Left ventricle myocardium inferior (tissue), 1 donor: ENCODE measurements at regions not wholly inside any gene's neighbourhood (a gene's known extent, or its start where the extent isn't known, plus 50 kb on each side); places are given as distances from the start of the nearest gene placed in this dataset.

ENCODE experiments used
- DNase-seq: peaks from one replicate; pipeline ENCODE4 v3.0.0-alpha.2; 2020
- H3K27ac ChIP-seq: fragments of 200-600 bp; replicated peaks from 2 replicates; pipeline ENCODE4 v1.8.0; 2021
- H3K27me3 ChIP-seq: fragments of 200-600 bp; 2 replicates; pipeline ENCODE4 v1.8.0; 2021; ENCODE audit warnings: low read depth
- H3K36me3 ChIP-seq: fragments of 200-600 bp; 2 replicates; pipeline ENCODE4 v1.8.0; 2021
- H3K4me1 ChIP-seq: fragments of 200-600 bp; 2 replicates; pipeline ENCODE4 v1.8.0; 2021
- H3K4me3 ChIP-seq: fragments of 200-600 bp; 2 replicates; pipeline ENCODE4 v1.8.0; 2021; ENCODE audit warnings: mild to moderate bottlenecking, moderate library complexity
- H3K9me3 ChIP-seq: fragments of 200-600 bp; replicated peaks from 2 replicates; pipeline ENCODE4 v1.8.0; 2021
- CTCF ChIP-seq: fragments of 200-600 bp; IDR thresholded peaks from 2 replicates; pipeline ENCODE4 v1.8.0; 2021; ENCODE audit warnings: antibody characterized with exemption, mild to moderate bottlenecking, borderline replicate concordance
- intact Hi-C: fragments of 100-400 bp; cut with micrococcal nuclease; formaldehyde crosslinking; loops from one replicate; pipeline ENCODE4 v1.11.0; 2022
- donor health status: DM: no; HTN: yes; CAD: no; lungs with severe emphysema.

- peak overlapping the region; percentile 22 for H3K27ac ChIP-seq
- H3K36me3 ChIP-seq: no peaks in the 10 kb centered on the region
- intact Hi-C loops: no loop called here
- no peaks in the 10 kb centered on the region for H3K9me3 ChIP-seq
- H3K27me3 ChIP-seq: no peaks in the 10 kb centered on the region
- DNase-seq: no peak
- no peak overlapping the region for H3K4me3 ChIP-seq
- peaks cover 35% of the 10 kb centered on the region for H3K4me1 ChIP-seq
- no peak for TF ChIP-seq CTCF
Observed at GRCh38 chr2:42914860-42915259, 122.5 kb upstream of the HAAO start.

GRCh38 chr2:42914314-42914713 lies 121.9 kb upstream of the HAAO start:
- no peak for DNase-seq
- Histone ChIP-seq H3K27ac (peak overlapping the region; percentile 22), H3K36me3 (no peaks in the 10 kb centered on the region), H3K9me3 (no peaks in the 10 kb centered on the region), H3K4me3 (no peak overlapping the region), H3K4me1 (peaks cover 36% of the 10 kb centered on the region), H3K27me3 (no peaks in the 10 kb centered on the region)
- TF ChIP-seq CTCF: no peak
- intact Hi-C loops: no loop called here

- no peak overlapping the region for H3K4me3 ChIP-seq
- peak overlapping the region; percentile 14 for H3K27ac ChIP-seq
- no peak for DNase-seq
- no peaks in the 10 kb centered on the region for H3K9me3 ChIP-seq
- TF ChIP-seq CTCF: no peak
- H3K36me3 ChIP-seq: no peaks in the 10 kb centered on the region
- H3K27me3 ChIP-seq: no peaks in the 10 kb centered on the region
- H3K4me1 ChIP-seq: peaks cover 42% of the 10 kb centered on the region
- intact Hi-C loops: no loop called here
Observed at GRCh38 chr2:42913280-42913878, 121.0 kb upstream of the HAAO start.

- H3K27me3 ChIP-seq: no peaks in the 10 kb centered on the region
- intact Hi-C loops: no loop called here
- peaks cover 55% of the 10 kb centered on the region for H3K4me1 ChIP-seq
- H3K4me3 ChIP-seq: no peak overlapping the region
- no peak overlapping the region for H3K27ac ChIP-seq
- no peak for DNase-seq
- H3K9me3 ChIP-seq: no peaks in the 10 kb centered on the region
- TF ChIP-seq CTCF: no peak
- H3K36me3 ChIP-seq: no peaks in the 10 kb centered on the region
Observed at GRCh38 chr2:42910645-42911405, 118.4 kb upstream of the HAAO start.

- no peak for DNase-seq
- H3K27ac ChIP-seq: no peak overlapping the region
- intact Hi-C loops: no loop called here
- H3K4me3 ChIP-seq: no peak overlapping the region
- no peaks in the 10 kb centered on the region for H3K36me3 ChIP-seq
- peaks cover 63% of the 10 kb centered on the region for H3K4me1 ChIP-seq
- no peaks in the 10 kb centered on the region for H3K9me3 ChIP-seq
- TF ChIP-seq CTCF: no peak
- H3K27me3 ChIP-seq: no peaks in the 10 kb centered on the region
Observed at GRCh38 chr2:42909966-42910365, 117.6 kb upstream of the HAAO start.
